ENCODE measurements at regions not wholly inside any gene's neighbourhood (a gene's known extent, or its start where the extent isn't known, plus 50 kb on each side); places are given as distances from the start of the nearest gene placed in this dataset.

DNA sequence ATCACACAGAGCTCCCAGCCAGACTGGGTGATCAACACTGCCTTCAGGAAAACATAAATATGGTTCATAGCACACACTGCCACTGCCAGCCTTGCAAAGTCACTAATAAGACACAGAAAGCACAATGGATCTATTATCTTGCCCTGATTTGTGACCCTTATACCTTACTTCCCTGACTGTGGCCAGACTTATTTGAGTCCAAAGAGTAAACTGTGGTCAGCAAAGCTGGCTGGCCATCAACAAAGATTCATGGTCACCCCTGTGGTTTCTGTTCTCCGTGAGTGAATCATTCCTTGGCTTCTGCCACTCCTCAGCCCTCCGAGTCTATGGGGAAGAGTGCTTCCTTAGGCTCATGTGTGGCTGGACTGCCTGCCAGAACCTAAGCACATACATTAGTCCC is 437.7 kb downstream of the RAP2B start:
- TF ChIP-seq, protein P1, sequence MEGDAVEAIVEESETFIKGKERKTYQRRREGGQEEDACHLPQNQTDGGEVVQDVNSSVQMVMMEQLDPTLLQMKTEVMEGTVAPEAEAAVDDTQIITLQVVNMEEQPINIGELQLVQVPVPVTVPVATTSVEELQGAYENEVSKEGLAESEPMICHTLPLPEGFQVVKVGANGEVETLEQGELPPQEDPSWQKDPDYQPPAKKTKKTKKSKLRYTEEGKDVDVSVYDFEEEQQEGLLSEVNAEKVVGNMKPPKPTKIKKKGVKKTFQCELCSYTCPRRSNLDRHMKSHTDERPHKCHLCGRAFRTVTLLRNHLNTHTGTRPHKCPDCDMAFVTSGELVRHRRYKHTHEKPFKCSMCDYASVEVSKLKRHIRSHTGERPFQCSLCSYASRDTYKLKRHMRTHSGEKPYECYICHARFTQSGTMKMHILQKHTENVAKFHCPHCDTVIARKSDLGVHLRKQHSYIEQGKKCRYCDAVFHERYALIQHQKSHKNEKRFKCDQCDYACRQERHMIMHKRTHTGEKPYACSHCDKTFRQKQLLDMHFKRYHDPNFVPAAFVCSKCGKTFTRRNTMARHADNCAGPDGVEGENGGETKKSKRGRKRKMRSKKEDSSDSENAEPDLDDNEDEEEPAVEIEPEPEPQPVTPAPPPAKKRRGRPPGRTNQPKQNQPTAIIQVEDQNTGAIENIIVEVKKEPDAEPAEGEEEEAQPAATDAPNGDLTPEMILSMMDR (IDR thresholded peaks at IDR 0.05 in 8 of 11, conservative IDR thresholded peaks at IDR 0.05 in 3 of 11), result no peak
- TF ChIP-seq POLR2AphosphoS5 (IDR thresholded peaks at IDR 0.05) (no peak), POLR2A (IDR thresholded peaks at IDR 0.05) (no peak)

Measured in spleen (tissue), 7 donors.